ENCODE measurements at regions not wholly inside any gene's neighbourhood (a gene's known extent, or its start where the extent isn't known, plus 50 kb on each side); places are given as distances from the start of the nearest gene placed in this dataset.

GRCh38 chr22:33160525-33160924 is 102.3 kb upstream of the SYN3 start:
- Histone ChIP-seq H2AFZ (ENCODE audit: low read length) (no peak overlapping the region), H3K9ac (ENCODE audit: insufficient read depth, low read depth, low read length) (no peak overlapping the region), H3K4me3 (replicated peaks in 1 of 3; ENCODE audit: insufficient read depth in 1 of 3, low read depth in 2 of 3, low read length in 3 of 3) (no peak overlapping the region), H3K27ac (ENCODE audit: extremely low read length, insufficient read depth, low read length) (no peak overlapping the region), H3K4me2 (ENCODE audit: low read depth, low read length) (no peak overlapping the region), H4K20me1 (ENCODE audit: insufficient read depth, low read length) (no peaks in the 10 kb centered on the region), H3K36me3 (replicated peaks in 1 of 2; ENCODE audit: control insufficient read depth in 1 of 2, insufficient read depth in 2 of 2, low read length in 2 of 2) (no peaks in the 10 kb centered on the region), H3K4me1 (ENCODE audit: insufficient read depth, low read length) (no peaks in the 10 kb centered on the region), H3K27me3 (ENCODE audit: control insufficient read depth in 1 of 2, insufficient read depth in 2 of 2, low read length in 2 of 2) (peaks cover 0 to 18% of the 10 kb centered on the region in 2 experiments; a peak in 2 of 5 replicates), H3K79me2 (ENCODE audit: insufficient read depth, low read length) (no peaks in the 10 kb centered on the region), H3K9me3 (ENCODE audit: low read length) (no peaks in the 10 kb centered on the region; the same call in 1 of the 2 replicates)
- DNase-seq (ENCODE audit: low spot score) = no peak
- FAIRE-seq = no peak
- intact Hi-C loops (cut with micrococcal nuclease; ENCODE audit: unreplicated experiment) (no loop called here), in situ Hi-C loops (cut with HindIII; ENCODE audit: extremely low pct_ligation_motif_present, low pct_unique_long_range_greater_than_20kb) (no loop called here)
- WGBS (ENCODE audit: low lambda C conversion rate) = 91% methylated on average over 1 of the region's 1 CpG
- CTCF ChIA-PET (ENCODE audit: low intra/inter-chr PET ratio, low total read pairs) = no interaction called here
- ATAC-seq = no peak
- TF ChIP-seq HNF4G (IDR thresholded peaks at IDR 0.05; ENCODE audit: borderline replicate concordance, low read depth, low read length) = no peak
- TF ChIP-seq HNF4G (CRISPR knock-in tag; IDR thresholded peaks at IDR 0.05; ENCODE audit: borderline replicate concordance, low read depth) = no peak
- no peak for TF ChIP-seq KDM1A (CRISPR knock-in tag; IDR thresholded peaks at IDR 0.05)
- TF ChIP-seq FLYWCH1 (CRISPR knock-in tag; IDR thresholded peaks at IDR 0.05) = no peak
- TF ChIP-seq, protein P1, sequence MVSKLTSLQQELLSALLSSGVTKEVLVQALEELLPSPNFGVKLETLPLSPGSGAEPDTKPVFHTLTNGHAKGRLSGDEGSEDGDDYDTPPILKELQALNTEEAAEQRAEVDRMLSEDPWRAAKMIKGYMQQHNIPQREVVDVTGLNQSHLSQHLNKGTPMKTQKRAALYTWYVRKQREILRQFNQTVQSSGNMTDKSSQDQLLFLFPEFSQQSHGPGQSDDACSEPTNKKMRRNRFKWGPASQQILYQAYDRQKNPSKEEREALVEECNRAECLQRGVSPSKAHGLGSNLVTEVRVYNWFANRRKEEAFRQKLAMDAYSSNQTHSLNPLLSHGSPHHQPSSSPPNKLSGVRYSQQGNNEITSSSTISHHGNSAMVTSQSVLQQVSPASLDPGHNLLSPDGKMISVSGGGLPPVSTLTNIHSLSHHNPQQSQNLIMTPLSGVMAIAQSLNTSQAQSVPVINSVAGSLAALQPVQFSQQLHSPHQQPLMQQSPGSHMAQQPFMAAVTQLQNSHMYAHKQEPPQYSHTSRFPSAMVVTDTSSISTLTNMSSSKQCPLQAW (CRISPR knock-in tag; IDR thresholded peaks at IDR 0.05) = no peak
- no peak for TF ChIP-seq ZNF850 (CRISPR knock-in tag; conservative IDR thresholded peaks at IDR 0.05)
- no peak for TF ChIP-seq SMARCE1 (IDR thresholded peaks at IDR 0.05; ENCODE audit: borderline replicate concordance)
- TF ChIP-seq, protein P2, sequence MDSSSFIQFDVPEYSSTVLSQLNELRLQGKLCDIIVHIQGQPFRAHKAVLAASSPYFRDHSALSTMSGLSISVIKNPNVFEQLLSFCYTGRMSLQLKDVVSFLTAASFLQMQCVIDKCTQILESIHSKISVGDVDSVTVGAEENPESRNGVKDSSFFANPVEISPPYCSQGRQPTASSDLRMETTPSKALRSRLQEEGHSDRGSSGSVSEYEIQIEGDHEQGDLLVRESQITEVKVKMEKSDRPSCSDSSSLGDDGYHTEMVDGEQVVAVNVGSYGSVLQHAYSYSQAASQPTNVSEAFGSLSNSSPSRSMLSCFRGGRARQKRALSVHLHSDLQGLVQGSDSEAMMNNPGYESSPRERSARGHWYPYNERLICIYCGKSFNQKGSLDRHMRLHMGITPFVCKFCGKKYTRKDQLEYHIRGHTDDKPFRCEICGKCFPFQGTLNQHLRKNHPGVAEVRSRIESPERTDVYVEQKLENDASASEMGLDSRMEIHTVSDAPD (CRISPR knock-in tag; IDR thresholded peaks at IDR 0.05) = no peak
- TF ChIP-seq ZBTB21 (CRISPR knock-in tag; IDR thresholded peaks at IDR 0.05) = no peak
- no peak for TF ChIP-seq ZFP1 (CRISPR knock-in tag; IDR thresholded peaks at IDR 0.05)
- TF ChIP-seq WIZ (CRISPR knock-in tag; IDR thresholded peaks at IDR 0.05) = no peak
- no peak for TF ChIP-seq MLLT10 (CRISPR knock-in tag; IDR thresholded peaks at IDR 0.05)
- TF ChIP-seq HOXD1 (CRISPR knock-in tag; IDR thresholded peaks at IDR 0.05) = no peak
- TF ChIP-seq, protein P3, sequence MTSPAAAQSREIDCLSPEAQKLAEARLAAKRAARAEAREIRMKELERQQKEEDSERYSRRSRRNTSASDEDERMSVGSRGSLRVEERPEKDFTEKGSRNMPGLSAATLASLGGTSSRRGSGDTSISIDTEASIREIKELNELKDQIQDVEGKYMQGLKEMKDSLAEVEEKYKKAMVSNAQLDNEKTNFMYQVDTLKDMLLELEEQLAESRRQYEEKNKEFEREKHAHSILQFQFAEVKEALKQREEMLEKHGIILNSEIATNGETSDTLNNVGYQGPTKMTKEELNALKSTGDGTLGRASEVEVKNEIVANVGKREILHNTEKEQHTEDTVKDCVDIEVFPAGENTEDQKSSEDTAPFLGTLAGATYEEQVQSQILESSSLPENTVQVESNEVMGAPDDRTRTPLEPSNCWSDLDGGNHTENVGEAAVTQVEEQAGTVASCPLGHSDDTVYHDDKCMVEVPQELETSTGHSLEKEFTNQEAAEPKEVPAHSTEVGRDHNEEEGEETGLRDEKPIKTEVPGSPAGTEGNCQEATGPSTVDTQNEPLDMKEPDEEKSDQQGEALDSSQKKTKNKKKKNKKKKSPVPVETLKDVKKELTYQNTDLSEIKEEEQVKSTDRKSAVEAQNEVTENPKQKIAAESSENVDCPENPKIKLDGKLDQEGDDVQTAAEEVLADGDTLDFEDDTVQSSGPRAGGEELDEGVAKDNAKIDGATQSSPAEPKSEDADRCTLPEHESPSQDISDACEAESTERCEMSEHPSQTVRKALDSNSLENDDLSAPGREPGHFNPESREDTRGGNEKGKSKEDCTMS (CRISPR knock-in tag; conservative IDR thresholded peaks at IDR 0.05) = no peak
- TF ChIP-seq PAWR (CRISPR knock-in tag; IDR thresholded peaks at IDR 0.05; ENCODE audit: borderline replicate concordance) = no peak
- no peak for TF ChIP-seq GTF2F1 (IDR thresholded peaks at IDR 0.05; ENCODE audit: low read length)
- TF ChIP-seq, protein P4, sequence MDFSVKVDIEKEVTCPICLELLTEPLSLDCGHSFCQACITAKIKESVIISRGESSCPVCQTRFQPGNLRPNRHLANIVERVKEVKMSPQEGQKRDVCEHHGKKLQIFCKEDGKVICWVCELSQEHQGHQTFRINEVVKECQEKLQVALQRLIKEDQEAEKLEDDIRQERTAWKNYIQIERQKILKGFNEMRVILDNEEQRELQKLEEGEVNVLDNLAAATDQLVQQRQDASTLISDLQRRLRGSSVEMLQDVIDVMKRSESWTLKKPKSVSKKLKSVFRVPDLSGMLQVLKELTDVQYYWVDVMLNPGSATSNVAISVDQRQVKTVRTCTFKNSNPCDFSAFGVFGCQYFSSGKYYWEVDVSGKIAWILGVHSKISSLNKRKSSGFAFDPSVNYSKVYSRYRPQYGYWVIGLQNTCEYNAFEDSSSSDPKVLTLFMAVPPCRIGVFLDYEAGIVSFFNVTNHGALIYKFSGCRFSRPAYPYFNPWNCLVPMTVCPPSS (IDR thresholded peaks at IDR 0.05) = no peak
- POLR2A ChIA-PET = no interaction called here
- no TSS peak for BruUV-seq (replicated peaks)

Measured in HepG2 (cell line).